ENCODE measurements at regions not wholly inside any gene's neighbourhood (a gene's known extent, or its start where the extent isn't known, plus 50 kb on each side); places are given as distances from the start of the nearest gene placed in this dataset.

DNA sequence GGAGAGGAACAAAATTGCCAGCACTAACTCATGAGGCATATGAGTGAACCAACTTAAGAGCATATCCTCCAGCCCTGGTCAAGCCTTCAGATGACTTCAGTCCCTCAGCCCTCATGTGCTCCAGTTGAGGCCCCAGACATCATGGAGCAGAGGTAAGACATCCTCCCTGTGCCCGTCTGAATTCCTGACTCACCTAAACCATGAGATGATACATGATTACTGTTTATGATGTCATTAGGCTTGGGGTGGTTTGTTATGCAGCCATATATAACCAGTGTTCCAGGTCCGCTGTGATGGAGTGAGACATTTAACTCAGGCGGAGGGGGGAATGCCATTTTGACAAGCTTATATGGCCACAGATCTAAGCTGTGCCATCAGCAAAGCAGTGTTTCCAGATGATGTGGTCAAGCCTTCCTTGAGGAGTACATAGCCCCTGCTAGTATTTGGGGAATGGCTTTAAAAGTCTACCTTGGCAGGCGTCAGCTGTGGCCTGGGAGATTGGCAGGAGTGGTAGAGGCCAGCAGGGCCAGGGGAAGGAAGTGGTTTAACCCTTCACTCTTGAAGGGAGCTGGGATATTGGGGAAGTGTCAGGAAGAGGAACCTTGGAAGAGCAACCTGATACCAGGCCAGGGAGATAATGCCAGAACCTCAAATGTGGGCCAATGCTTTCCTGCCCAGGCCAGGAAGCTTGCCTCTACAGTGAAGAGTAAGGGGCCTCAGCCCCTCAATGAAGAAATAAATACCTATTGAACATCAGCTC is 343.0 kb upstream of the PODXL start:
- TF ChIP-seq, protein P1, sequence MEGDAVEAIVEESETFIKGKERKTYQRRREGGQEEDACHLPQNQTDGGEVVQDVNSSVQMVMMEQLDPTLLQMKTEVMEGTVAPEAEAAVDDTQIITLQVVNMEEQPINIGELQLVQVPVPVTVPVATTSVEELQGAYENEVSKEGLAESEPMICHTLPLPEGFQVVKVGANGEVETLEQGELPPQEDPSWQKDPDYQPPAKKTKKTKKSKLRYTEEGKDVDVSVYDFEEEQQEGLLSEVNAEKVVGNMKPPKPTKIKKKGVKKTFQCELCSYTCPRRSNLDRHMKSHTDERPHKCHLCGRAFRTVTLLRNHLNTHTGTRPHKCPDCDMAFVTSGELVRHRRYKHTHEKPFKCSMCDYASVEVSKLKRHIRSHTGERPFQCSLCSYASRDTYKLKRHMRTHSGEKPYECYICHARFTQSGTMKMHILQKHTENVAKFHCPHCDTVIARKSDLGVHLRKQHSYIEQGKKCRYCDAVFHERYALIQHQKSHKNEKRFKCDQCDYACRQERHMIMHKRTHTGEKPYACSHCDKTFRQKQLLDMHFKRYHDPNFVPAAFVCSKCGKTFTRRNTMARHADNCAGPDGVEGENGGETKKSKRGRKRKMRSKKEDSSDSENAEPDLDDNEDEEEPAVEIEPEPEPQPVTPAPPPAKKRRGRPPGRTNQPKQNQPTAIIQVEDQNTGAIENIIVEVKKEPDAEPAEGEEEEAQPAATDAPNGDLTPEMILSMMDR (conservative IDR thresholded peaks at IDR 0.05; ENCODE audit: low read depth, low read length), result no peak
- TF ChIP-seq RAD21 (IDR thresholded peaks at IDR 0.05; ENCODE audit: low read length) (no peak), MAFK (IDR thresholded peaks at IDR 0.05; ENCODE audit: low read depth, low read length) (no peak), POLR2A (IDR thresholded peaks at IDR 0.05; ENCODE audit: low read depth, low read length) (no peak), MAZ (IDR thresholded peaks at IDR 0.05; ENCODE audit: borderline replicate concordance, low read depth, low read length) (no peak), MXI1 (IDR thresholded peaks at IDR 0.05; ENCODE audit: borderline replicate concordance, low read depth, low read length) (no peak), RFX5 (IDR thresholded peaks at IDR 0.05; ENCODE audit: low read depth, low read length) (no peak), CEBPB (IDR thresholded peaks at IDR 0.05; ENCODE audit: low read depth, low read length) (no peak), RCOR1 (IDR thresholded peaks at IDR 0.05; ENCODE audit: insufficient replicate concordance, low read length) (no peak)

All from IMR-90 (cell line).